HG03159 (cell line): ENCODE measurements at regions not wholly inside any gene's neighbourhood (a gene's known extent, or its start where the extent isn't known, plus 50 kb on each side); places are given as distances from the start of the nearest gene placed in this dataset.

Source experiments
- ATAC-seq: cut with Tn5 transposase; IDR thresholded peaks from one replicate; pipeline ENCODE4 v1.9.1; 2021; ENCODE audit warnings: mild to moderate bottlenecking, moderate library complexity; ENCODE audit not compliant: unreplicated experiment

GRCh38 chr11:110896358-110896757 lies 184.1 kb upstream of the ARHGAP20 start:
- ATAC-seq, result no peak

- ATAC-seq, result no peak
Observed at GRCh38 chr11:110894224-110894623, 182.0 kb upstream of the ARHGAP20 start.

- no peak for ATAC-seq
Observed at GRCh38 chr11:110892741-110893285, 180.6 kb upstream of the ARHGAP20 start.

- no peak for ATAC-seq
Observed at GRCh38 chr11:110891411-110891810, 179.2 kb upstream of the ARHGAP20 start.

- ATAC-seq, result no peak
Observed at GRCh38 chr11:110890995-110891394, 178.8 kb upstream of the ARHGAP20 start.

GRCh38 chr11:110886288-110886970 lies 174.2 kb upstream of the ARHGAP20 start:
- no peak for ATAC-seq

- no peak for ATAC-seq
Observed at GRCh38 chr11:110883256-110883655, 171.0 kb upstream of the ARHGAP20 start.

- ATAC-seq, result no peak
Observed at GRCh38 chr11:110878513-110878912, 166.3 kb upstream of the ARHGAP20 start.

GRCh38 chr11:110874437-110875030 lies 162.3 kb upstream of the ARHGAP20 start:
- no peak for ATAC-seq

GRCh38 chr11:110873975-110874374 lies 161.7 kb upstream of the ARHGAP20 start:
- ATAC-seq, result no peak

GRCh38 chr11:110870816-110871522 lies 158.7 kb upstream of the ARHGAP20 start:
- no peak for ATAC-seq

- no peak for ATAC-seq
Observed at GRCh38 chr11:110867951-110868350, 155.7 kb upstream of the ARHGAP20 start.

GRCh38 chr11:110866081-110866480 lies 153.8 kb upstream of the ARHGAP20 start:
- ATAC-seq, result no peak

- ATAC-seq, result no peak
Observed at GRCh38 chr11:110862407-110862806, 150.2 kb upstream of the ARHGAP20 start.

- ATAC-seq, result no peak
Observed at GRCh38 chr11:110860461-110860860, 148.2 kb upstream of the ARHGAP20 start.

- no peak for ATAC-seq
Observed at GRCh38 chr11:110859998-110860397, 147.8 kb upstream of the ARHGAP20 start.

- no peak for ATAC-seq
Observed at GRCh38 chr11:110859240-110859840, 147.1 kb upstream of the ARHGAP20 start.

GRCh38 chr11:110858547-110858921 lies 146.3 kb upstream of the ARHGAP20 start:
- peak; percentile 62 for ATAC-seq

- peak; percentile 22 for ATAC-seq
Observed at GRCh38 chr11:110857892-110858546, 145.8 kb upstream of the ARHGAP20 start.

- peak; percentile 57 for ATAC-seq
Observed at GRCh38 chr11:110856996-110857812, 145.0 kb upstream of the ARHGAP20 start.
